PFSK-1 (cell line): ENCODE measurements at regions not wholly inside any gene's neighbourhood (a gene's known extent, or its start where the extent isn't known, plus 50 kb on each side); places are given as distances from the start of the nearest gene placed in this dataset.

Experiments
- POLR2AphosphoS5 ChIP-seq: IDR thresholded peaks from 2 replicates; pipeline ENCODE4 v1.6.1; 2012; ENCODE audit warnings: low read depth, mild to moderate bottlenecking, control low read depth, low read length, moderate library complexity
- TAF1 ChIP-seq: IDR thresholded peaks from 2 replicates; pipeline ENCODE4 v1.6.1; 2012; ENCODE audit warnings: low read length, control low read depth, borderline replicate concordance; ENCODE audit not compliant: insufficient read depth
- TF ChIP-seq, protein P1 (sequence below), 2 experiments: IDR thresholded peaks; 2 replicates each; pipeline versions ENCODE4 v1.6.1 to v1.8.0; 2011 to 2012; ENCODE audit warnings: low read depth in 2 of 2, low read length in 2 of 2, control low read depth in 1 of 2, inconsistent platforms in 1 of 2, mild to moderate bottlenecking in 1 of 2, moderate library complexity in 1 of 2; ENCODE audit not compliant: insufficient read depth in 1 of 2

DNA sequence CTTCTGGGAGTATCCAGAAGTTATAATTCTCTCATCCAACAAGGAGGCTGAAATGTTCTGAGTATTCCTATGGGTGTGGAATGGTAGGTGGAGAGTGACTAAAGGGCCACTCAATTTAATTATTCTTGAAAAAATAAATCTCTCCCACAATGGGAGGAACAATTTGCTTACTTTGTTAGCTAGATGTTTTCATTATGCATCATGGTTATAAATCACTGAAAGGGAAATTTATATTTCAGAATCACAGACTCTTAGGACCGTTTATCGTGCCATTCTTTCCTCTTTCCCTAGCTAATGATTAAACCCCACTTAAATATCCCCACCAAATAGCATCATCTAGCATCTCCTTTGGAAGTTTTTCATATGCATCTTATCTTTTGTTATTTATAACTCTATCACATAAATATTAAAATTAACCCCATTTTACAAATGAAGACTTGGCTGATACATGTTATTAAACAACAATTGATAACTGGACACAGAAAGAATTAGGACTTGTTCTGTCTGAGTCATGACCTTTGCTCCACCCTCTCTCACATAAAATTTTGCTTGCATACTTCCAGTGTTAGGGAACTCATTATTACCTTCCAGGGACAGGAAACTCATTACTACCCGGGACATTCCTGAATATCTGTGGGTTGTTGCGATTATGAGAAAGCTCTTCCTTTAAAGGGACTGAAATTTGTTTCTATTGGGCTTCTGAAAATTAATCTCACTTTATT is 94.9 kb upstream of the NMUR2 start:
- TF ChIP-seq POLR2AphosphoS5 = no peak
- no peak for TF ChIP-seq TAF1
- TF ChIP-seq, protein P1, sequence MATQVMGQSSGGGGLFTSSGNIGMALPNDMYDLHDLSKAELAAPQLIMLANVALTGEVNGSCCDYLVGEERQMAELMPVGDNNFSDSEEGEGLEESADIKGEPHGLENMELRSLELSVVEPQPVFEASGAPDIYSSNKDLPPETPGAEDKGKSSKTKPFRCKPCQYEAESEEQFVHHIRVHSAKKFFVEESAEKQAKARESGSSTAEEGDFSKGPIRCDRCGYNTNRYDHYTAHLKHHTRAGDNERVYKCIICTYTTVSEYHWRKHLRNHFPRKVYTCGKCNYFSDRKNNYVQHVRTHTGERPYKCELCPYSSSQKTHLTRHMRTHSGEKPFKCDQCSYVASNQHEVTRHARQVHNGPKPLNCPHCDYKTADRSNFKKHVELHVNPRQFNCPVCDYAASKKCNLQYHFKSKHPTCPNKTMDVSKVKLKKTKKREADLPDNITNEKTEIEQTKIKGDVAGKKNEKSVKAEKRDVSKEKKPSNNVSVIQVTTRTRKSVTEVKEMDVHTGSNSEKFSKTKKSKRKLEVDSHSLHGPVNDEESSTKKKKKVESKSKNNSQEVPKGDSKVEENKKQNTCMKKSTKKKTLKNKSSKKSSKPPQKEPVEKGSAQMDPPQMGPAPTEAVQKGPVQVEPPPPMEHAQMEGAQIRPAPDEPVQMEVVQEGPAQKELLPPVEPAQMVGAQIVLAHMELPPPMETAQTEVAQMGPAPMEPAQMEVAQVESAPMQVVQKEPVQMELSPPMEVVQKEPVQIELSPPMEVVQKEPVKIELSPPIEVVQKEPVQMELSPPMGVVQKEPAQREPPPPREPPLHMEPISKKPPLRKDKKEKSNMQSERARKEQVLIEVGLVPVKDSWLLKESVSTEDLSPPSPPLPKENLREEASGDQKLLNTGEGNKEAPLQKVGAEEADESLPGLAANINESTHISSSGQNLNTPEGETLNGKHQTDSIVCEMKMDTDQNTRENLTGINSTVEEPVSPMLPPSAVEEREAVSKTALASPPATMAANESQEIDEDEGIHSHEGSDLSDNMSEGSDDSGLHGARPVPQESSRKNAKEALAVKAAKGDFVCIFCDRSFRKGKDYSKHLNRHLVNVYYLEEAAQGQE (IDR thresholded peaks at IDR 0.05; ENCODE audit: insufficient read depth in 1 of 2, low read depth in 2 of 2, low read length in 2 of 2) = no peak
